ENCODE measurements at regions not wholly inside any gene's neighbourhood (a gene's known extent, or its start where the extent isn't known, plus 50 kb on each side); places are given as distances from the start of the nearest gene placed in this dataset.

GRCh38 chr20:60565551-60565950, 607.3 kb downstream of the CDH26 start:
- DNase-seq (ENCODE audit: low read depth) = no peak
- H3K4me3 ChIP-seq (ENCODE audit: low read depth, low read length) = no peak overlapping the region
- TF ChIP-seq, protein P1, sequence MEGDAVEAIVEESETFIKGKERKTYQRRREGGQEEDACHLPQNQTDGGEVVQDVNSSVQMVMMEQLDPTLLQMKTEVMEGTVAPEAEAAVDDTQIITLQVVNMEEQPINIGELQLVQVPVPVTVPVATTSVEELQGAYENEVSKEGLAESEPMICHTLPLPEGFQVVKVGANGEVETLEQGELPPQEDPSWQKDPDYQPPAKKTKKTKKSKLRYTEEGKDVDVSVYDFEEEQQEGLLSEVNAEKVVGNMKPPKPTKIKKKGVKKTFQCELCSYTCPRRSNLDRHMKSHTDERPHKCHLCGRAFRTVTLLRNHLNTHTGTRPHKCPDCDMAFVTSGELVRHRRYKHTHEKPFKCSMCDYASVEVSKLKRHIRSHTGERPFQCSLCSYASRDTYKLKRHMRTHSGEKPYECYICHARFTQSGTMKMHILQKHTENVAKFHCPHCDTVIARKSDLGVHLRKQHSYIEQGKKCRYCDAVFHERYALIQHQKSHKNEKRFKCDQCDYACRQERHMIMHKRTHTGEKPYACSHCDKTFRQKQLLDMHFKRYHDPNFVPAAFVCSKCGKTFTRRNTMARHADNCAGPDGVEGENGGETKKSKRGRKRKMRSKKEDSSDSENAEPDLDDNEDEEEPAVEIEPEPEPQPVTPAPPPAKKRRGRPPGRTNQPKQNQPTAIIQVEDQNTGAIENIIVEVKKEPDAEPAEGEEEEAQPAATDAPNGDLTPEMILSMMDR (IDR thresholded peaks at IDR 0.05; ENCODE audit: insufficient read depth, low read depth, low read length) = no peak

GRCh38 chr20:60569116-60569515, 610.9 kb downstream of the CDH26 start:
- DNase-seq (ENCODE audit: low read depth) = no peak
- H3K4me3 ChIP-seq (ENCODE audit: low read depth, low read length) = no peak overlapping the region
- TF ChIP-seq, protein P1 (IDR thresholded peaks at IDR 0.05; ENCODE audit: insufficient read depth, low read depth, low read length) = no peak

DNA sequence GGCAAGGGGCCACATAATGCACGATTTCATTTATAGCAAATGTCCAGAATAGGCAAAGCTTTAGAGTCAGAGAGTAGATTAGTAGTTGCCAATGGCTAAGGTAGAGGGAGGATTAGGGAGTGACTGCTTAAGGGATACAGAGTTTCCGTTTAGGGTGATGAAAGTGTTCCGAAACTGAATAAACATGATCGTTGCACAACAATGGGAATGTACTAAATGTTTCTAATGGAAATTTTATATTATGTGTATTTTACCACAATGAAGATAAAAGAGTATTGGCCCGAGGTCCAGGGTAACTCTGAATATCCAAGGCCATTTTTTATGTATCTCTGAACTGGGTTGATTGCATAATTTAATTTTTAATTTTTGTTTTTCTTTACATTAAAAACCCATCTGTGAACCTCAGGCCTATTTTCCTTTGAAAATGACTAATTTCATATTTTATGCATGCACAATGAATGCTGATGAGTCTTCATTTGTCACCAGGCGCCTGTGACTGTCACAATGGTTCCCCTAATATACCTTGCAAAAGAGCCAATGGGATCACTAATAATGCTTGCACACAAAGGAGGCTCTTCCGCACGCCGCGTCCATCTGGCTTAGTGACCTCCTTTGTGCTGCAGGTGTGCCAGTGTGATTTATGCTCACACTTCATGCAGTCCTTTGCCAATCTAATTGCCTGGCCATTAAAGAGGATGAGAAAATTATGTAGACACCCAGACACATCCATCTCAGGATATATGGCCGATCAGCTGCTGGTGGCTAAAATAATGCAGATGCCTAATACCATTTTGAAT, 612.5 kb downstream of the CDH26 start:
- H3K4me3 ChIP-seq (ENCODE audit: low read depth, low read length) = no peak overlapping the region
- no peak for DNase-seq (ENCODE audit: low read depth)
- TF ChIP-seq, protein P1 (IDR thresholded peaks at IDR 0.05; ENCODE audit: insufficient read depth, low read depth, low read length) = no peak

- TF ChIP-seq, protein P1 (IDR thresholded peaks at IDR 0.05; ENCODE audit: insufficient read depth, low read depth, low read length) = no peak
- no peak for DNase-seq (ENCODE audit: low read depth)
- no peak overlapping the region for H3K4me3 ChIP-seq (ENCODE audit: low read depth, low read length)
These were observed 614.9 kb downstream of the CDH26 start for GRCh38 chr20:60573003-60573680.

GRCh38 chr20:60576236-60576635, 618.0 kb downstream of the CDH26 start:
- no peak for DNase-seq (ENCODE audit: low read depth)
- no peak overlapping the region for H3K4me3 ChIP-seq (ENCODE audit: low read depth, low read length)
- TF ChIP-seq, protein P1 (IDR thresholded peaks at IDR 0.05; ENCODE audit: insufficient read depth, low read depth, low read length) = no peak

GRCh38 chr20:60579941-60580515, 621.8 kb downstream of the CDH26 start:
- TF ChIP-seq, protein P1 (IDR thresholded peaks at IDR 0.05; ENCODE audit: insufficient read depth, low read depth, low read length) = no peak
- DNase-seq (ENCODE audit: low read depth) = no peak
- no peak overlapping the region for H3K4me3 ChIP-seq (ENCODE audit: low read depth, low read length)
